Stimulated activated CD4-positive, alpha-beta T cell treated with anti-CD3 and anti-CD28 coated beads, Interleukin-12 subunit alpha, Interleukin-12 subunit beta, amount 100 ng/mL, for 24 hours (primary cell): ENCODE measurements at regions not wholly inside any gene's neighbourhood (a gene's known extent, or its start where the extent isn't known, plus 50 kb on each side); places are given as distances from the start of the nearest gene placed in this dataset.
"Not testable (repeated sequence)": the region's sequence is repeated elsewhere in the genome, so short reads cannot be mapped to it uniquely, and the experiment has no call there.

Experiments
- DNase-seq, 2 experiments: peaks; one replicate each; pipeline ENCODE4 v3.0.0-alpha.2; 2020; ENCODE audit warnings: low read depth in 2 of 2

GRCh38 chr6:139446138-139446715, 71.8 kb upstream of the CITED2 start:
- no peak for DNase-seq

DNA sequence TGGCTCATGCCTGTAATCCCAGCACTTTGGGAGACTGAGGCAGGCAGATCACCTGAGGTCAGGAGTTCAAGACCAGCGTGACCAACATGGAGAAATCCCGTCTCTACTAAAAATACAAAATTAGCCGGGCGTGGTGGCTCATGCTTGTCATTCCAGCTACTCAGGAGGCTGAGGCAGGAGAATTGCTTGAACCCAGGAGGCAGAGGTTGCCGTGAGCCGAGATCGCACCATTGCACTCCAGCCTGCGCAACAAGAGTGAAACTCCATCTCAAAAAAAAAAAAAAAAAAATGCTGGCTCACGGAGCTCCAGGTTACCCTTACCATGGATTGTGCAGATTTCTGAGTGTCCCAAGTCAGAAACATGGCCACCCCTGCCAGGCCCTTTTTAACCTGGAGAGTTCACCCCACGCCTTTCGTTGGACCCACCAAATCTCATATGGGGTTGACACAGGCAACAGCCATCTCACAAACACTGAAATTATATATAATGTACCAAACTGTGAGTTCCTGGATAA, 69.9 kb upstream of the CITED2 start:
- DNase-seq, result not testable (repeated sequence)

GRCh38 chr6:139443231-139444112, 69.0 kb upstream of the CITED2 start:
- no peak for DNase-seq

- no peak for DNase-seq
Measured at GRCh38 chr6:139442188-139442671, 67.8 kb upstream of the CITED2 start.

DNA sequence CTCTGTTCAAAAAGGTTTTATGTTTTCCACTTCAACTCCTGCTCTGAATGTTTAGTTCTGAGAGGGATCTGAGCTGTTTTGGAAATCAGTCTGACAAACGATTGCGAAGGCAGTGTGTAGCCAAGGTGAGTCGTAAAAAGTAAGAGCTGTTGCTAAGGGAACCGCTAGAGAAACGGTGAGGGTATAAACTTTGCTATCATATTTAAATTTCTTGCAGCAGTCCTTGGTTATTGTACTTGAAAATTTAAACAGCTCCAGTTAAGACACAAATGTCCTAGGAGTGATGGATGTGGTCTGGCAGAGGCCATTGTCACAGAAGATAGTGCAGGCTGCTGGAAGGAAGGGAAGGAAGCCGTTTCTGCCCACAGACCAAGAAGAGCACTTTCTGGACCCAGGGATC, 64.9 kb upstream of the CITED2 start:
- no peak for DNase-seq

- DNase-seq, result no peak
Measured at GRCh38 chr6:139438775-139439174, 64.3 kb upstream of the CITED2 start.

GRCh38 chr6:139436957-139437348, 62.5 kb upstream of the CITED2 start:
- no peak for DNase-seq

DNA sequence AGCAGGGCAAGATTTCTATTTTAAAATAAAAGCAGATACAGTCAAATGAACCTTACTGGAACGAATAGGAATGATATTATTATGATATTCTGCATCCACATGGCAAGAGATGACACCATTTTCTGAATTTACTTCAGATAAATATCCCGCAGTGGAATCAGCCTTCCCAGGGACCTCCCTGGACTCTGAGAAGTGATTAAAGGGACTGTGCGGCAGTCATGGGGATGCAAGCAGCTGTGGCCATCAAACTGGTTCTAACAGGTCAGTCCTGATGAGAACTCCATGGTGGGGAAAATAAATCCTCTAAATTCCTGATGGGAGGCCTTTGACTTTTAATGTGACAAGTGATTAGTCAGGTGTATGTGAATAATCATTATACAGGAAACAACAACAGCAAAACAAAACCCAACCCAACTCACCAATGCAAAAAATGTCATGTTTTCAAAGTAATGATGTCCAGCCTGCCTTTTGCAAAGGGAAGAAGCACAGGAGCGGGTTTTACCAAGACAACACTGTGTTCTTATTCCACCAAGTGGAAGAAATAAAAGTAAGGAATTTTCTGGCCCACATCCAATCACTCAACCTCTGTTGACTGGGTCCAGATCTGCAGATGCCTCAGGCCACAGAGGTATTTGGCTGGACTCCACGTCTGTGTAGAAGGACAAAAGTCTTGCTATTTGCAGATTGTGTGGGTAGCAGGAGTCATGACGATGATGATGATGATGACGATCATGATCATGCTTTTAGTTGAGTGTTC, 61.9 kb upstream of the CITED2 start:
- no peak for DNase-seq

GRCh38 chr6:139433631-139434419, 59.4 kb upstream of the CITED2 start:
- no peak for DNase-seq

GRCh38 chr6:139431602-139431956, 57.1 kb upstream of the CITED2 start:
- no peak for DNase-seq

DNA sequence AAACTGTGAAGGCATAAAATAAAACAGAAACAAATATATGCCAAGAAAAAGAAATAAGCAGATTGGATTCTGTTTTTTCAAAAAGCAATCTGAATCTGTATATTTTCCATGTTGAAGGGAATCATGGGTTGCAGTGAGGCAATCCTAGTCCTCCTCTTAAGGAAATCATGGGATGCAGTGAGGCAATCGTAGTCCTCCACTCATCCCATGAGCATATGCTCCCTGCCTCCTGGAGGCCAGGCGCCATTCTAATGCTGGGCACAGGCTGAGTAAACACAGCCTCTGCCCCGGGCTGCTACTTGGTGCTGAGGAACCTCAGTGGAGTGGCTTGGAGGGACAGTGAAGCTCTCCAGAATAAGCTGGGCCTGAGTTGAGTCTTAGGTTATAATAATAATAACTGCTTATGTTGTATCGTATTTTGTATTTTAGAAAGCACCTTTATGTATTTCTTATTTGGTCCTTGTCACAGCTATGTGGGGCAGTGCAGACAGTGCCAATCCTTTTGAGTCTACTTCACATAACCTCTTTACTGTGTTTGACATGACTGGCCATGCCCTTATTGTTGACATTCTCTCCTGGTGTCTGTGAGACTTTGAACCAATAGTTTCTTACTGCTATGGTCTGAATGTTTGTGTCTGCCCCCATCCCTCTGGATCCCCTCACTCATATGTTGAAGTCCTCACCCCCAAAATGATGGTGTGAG, 56.6 kb upstream of the CITED2 start:
- DNase-seq, result no peak

- no peak for DNase-seq
Measured at GRCh38 chr6:139429580-139430145, 55.2 kb upstream of the CITED2 start.

DNA sequence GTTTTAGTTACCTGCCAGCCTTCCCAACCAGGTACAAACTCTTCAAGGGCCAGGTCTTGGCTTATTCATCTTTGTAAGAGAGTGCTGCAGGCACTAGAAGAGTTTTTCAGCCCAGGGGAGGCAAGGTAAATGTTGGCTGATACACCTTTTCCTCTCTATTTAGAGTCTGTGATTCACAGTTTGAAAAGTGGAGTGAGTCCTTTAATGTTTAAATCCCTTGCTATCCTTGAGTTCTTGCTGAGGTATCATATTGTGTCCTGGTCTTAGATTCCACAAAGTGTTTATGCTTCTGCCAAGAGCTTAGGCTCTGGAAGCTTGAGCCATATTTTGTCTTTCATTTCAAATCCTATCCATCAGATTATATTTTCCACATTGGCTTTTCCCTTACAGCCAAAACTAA, 52.8 kb upstream of the CITED2 start:
- no peak for DNase-seq

DNA sequence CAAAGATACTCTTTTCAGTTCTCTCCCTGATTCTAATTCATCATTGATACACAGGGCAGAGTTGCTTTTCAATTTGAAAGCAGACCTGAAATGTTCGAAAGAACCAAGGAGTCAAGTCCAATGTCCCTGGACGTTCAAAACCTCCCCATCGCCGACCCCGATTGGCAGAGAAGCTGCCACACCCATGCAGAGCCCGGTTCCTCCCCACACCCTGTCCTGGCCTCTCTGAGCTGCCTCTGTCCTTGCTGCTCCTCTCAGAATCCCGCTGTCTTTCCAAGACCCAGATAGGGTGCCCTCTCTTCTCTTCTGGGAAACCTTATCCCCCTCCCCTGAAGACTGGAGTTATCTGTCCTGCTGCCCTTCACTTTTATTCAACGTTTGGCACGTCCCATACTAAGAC, 52.3 kb upstream of the CITED2 start:
- no peak for DNase-seq

DNA sequence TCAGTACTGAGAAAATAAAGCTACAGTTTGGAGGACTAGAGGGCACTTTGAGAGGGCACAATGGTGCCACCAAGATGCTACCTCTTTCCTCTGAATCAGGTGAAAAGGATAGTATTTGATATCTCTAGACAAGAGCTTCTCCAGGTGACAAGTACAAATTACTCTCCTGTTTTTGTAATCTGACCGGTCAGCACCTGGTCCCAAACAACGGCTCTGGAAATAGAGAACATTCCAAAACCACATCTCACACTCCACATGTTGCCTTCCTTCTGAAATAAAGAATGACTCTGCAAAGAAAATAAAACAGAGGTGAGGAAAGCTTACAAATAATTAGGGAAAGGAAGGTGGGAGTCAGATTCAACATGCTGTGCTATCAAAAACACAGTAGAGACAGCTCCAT, 51.3 kb upstream of the CITED2 start:
- DNase-seq, result no peak

- no peak for DNase-seq
Measured at GRCh38 chr6:139423971-139424667, 49.7 kb upstream of the CITED2 start.
